ENCODE measurements at regions not wholly inside any gene's neighbourhood (a gene's known extent, or its start where the extent isn't known, plus 50 kb on each side); places are given as distances from the start of the nearest gene placed in this dataset.

DNA sequence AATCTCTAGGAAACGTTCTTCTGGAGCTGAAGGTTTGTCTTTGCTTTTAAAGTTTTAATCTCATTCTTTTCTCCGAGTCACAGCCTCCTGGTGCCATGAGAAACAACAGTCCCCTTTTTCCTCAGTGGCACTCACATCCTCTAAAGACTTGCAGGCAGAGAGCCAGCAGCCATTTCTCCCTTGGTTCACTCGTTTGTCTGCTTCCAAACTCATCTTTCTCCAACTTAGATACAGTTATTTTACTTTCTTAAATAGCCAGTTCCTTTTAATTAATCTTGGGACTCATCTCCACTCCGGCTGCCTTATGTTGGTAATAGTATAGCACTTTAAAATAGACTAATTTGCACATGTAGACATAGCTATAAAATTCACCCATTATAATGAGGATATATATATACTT lies 555.2 kb downstream of the FGF9 start:
- H3K27ac ChIP-seq (ENCODE audit: low read depth, low read length) = no peak overlapping the region
- H3K9me3 ChIP-seq (ENCODE audit: low read length) = no peaks in the 10 kb centered on the region

GRCh38 chr13:22227895-22228294 lies 557.0 kb downstream of the FGF9 start:
- no peaks in the 10 kb centered on the region for H3K27me3 ChIP-seq (ENCODE audit: control insufficient read depth in 1 of 2, insufficient read depth in 2 of 2, low read length in 2 of 2)
- no peaks in the 10 kb centered on the region for H3K36me3 ChIP-seq (ENCODE audit: insufficient read depth, low read length)
- H3K27ac ChIP-seq (ENCODE audit: low read depth, low read length) = no peak overlapping the region
- H3K9me3 ChIP-seq (ENCODE audit: low read length) = no peaks in the 10 kb centered on the region
- H3K4me3 ChIP-seq (ENCODE audit: low read depth in 1 of 2, low read length in 2 of 2) = no peak overlapping the region
- H3K9ac ChIP-seq (ENCODE audit: low read length) = no peak overlapping the region
- no peaks in the 10 kb centered on the region for H3K4me1 ChIP-seq (ENCODE audit: insufficient read depth, low read length)

More for the DNA sequence above, 555.2 kb downstream of the FGF9 start:
- H3K4me3 ChIP-seq (ENCODE audit: low read depth in 1 of 2, low read length in 2 of 2) = no peak overlapping the region
- no peaks in the 10 kb centered on the region for H3K4me1 ChIP-seq (ENCODE audit: insufficient read depth, low read length)
- H3K9ac ChIP-seq (ENCODE audit: low read length) = no peak overlapping the region
- no peaks in the 10 kb centered on the region for H3K27me3 ChIP-seq (ENCODE audit: control insufficient read depth in 1 of 2, insufficient read depth in 2 of 2, low read length in 2 of 2)
- H3K36me3 ChIP-seq (ENCODE audit: insufficient read depth, low read length) = no peaks in the 10 kb centered on the region

- no peak overlapping the region for H3K27ac ChIP-seq (ENCODE audit: low read depth, low read length)
- no peaks in the 10 kb centered on the region for H3K4me1 ChIP-seq (ENCODE audit: insufficient read depth, low read length)
- no peaks in the 10 kb centered on the region for H3K36me3 ChIP-seq (ENCODE audit: insufficient read depth, low read length)
- no peak overlapping the region for H3K4me3 ChIP-seq (ENCODE audit: low read depth in 1 of 2, low read length in 2 of 2)
- no peak overlapping the region for H3K9ac ChIP-seq (ENCODE audit: low read length)
- no peaks in the 10 kb centered on the region for H3K9me3 ChIP-seq (ENCODE audit: low read length)
- H3K27me3 ChIP-seq (ENCODE audit: control insufficient read depth in 1 of 2, insufficient read depth in 2 of 2, low read length in 2 of 2) = no peaks in the 10 kb centered on the region
These were observed 559.0 kb downstream of the FGF9 start for GRCh38 chr13:22229916-22230315.

GRCh38 chr13:22232186-22232585 lies 561.3 kb downstream of the FGF9 start:
- Histone ChIP-seq H3K9ac (ENCODE audit: low read length) (no peak overlapping the region), H3K36me3 (ENCODE audit: insufficient read depth, low read length) (no peaks in the 10 kb centered on the region), H3K4me1 (ENCODE audit: insufficient read depth, low read length) (no peaks in the 10 kb centered on the region), H3K27ac (ENCODE audit: low read depth, low read length) (no peak overlapping the region), H3K4me3 (ENCODE audit: low read depth in 1 of 2, low read length in 2 of 2) (no peak overlapping the region), H3K27me3 (ENCODE audit: control insufficient read depth in 1 of 2, insufficient read depth in 2 of 2, low read length in 2 of 2) (no peaks in the 10 kb centered on the region), H3K9me3 (ENCODE audit: low read length) (no peaks in the 10 kb centered on the region)

GRCh38 chr13:22235285-22235949 lies 564.5 kb downstream of the FGF9 start:
- no peak overlapping the region for H3K4me3 ChIP-seq (ENCODE audit: low read depth in 1 of 2, low read length in 2 of 2)
- H3K27me3 ChIP-seq (ENCODE audit: control insufficient read depth in 1 of 2, insufficient read depth in 2 of 2, low read length in 2 of 2) = no peaks in the 10 kb centered on the region
- H3K9me3 ChIP-seq (ENCODE audit: low read length) = no peaks in the 10 kb centered on the region
- H3K4me1 ChIP-seq (ENCODE audit: insufficient read depth, low read length) = no peaks in the 10 kb centered on the region
- H3K27ac ChIP-seq (ENCODE audit: low read depth, low read length) = no peak overlapping the region
- no peaks in the 10 kb centered on the region for H3K36me3 ChIP-seq (ENCODE audit: insufficient read depth, low read length)
- H3K9ac ChIP-seq (ENCODE audit: low read length) = no peak overlapping the region

DNA sequence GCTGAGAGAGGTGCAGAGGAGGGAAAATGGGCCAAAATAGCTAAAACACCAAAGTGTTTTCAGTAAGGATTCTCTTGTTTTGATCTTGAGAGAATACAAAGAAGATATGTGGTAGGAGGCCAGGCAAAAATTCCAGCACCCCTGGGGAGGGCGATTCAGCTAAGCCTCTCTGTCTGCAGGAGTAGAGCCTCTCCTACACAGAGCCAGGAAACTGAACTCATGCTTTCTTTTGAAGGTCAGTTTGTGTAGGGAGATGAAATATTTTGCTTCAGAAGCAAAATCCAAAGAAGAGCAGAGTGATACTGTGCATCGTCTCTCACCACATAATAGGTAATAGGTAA lies 565.0 kb downstream of the FGF9 start:
- H3K9ac ChIP-seq (ENCODE audit: low read length) = no peak overlapping the region
- H3K27me3 ChIP-seq (ENCODE audit: control insufficient read depth in 1 of 2, insufficient read depth in 2 of 2, low read length in 2 of 2) = no peaks in the 10 kb centered on the region
- no peaks in the 10 kb centered on the region for H3K4me1 ChIP-seq (ENCODE audit: insufficient read depth, low read length)
- no peaks in the 10 kb centered on the region for H3K36me3 ChIP-seq (ENCODE audit: insufficient read depth, low read length)
- no peak overlapping the region for H3K4me3 ChIP-seq (ENCODE audit: low read depth in 1 of 2, low read length in 2 of 2)
- H3K9me3 ChIP-seq (ENCODE audit: low read length) = no peaks in the 10 kb centered on the region
- H3K27ac ChIP-seq (ENCODE audit: low read depth, low read length) = no peak overlapping the region

- Histone ChIP-seq H3K36me3 (ENCODE audit: insufficient read depth, low read length) (no peaks in the 10 kb centered on the region), H3K9me3 (ENCODE audit: low read length) (no peaks in the 10 kb centered on the region), H3K27ac (ENCODE audit: low read depth, low read length) (no peak overlapping the region), H3K4me1 (ENCODE audit: insufficient read depth, low read length) (no peaks in the 10 kb centered on the region), H3K4me3 (ENCODE audit: low read depth in 1 of 2, low read length in 2 of 2) (no peak overlapping the region), H3K9ac (ENCODE audit: low read length) (no peak overlapping the region), H3K27me3 (ENCODE audit: control insufficient read depth in 1 of 2, insufficient read depth in 2 of 2, low read length in 2 of 2) (no peaks in the 10 kb centered on the region)
These were observed 567.4 kb downstream of the FGF9 start for GRCh38 chr13:22238269-22238668.

- H3K27me3 ChIP-seq (ENCODE audit: control insufficient read depth in 1 of 2, insufficient read depth in 2 of 2, low read length in 2 of 2) = no peaks in the 10 kb centered on the region
- no peak overlapping the region for H3K27ac ChIP-seq (ENCODE audit: low read depth, low read length)
- H3K4me1 ChIP-seq (ENCODE audit: insufficient read depth, low read length) = no peaks in the 10 kb centered on the region
- H3K9ac ChIP-seq (ENCODE audit: low read length) = no peak overlapping the region
- H3K36me3 ChIP-seq (ENCODE audit: insufficient read depth, low read length) = no peaks in the 10 kb centered on the region
- no peak overlapping the region for H3K4me3 ChIP-seq (ENCODE audit: low read depth in 1 of 2, low read length in 2 of 2)
- H3K9me3 ChIP-seq (ENCODE audit: low read length) = no peaks in the 10 kb centered on the region
These were observed 569.8 kb downstream of the FGF9 start for GRCh38 chr13:22240716-22241115.

GRCh38 chr13:22243469-22244163 lies 572.7 kb downstream of the FGF9 start:
- no peaks in the 10 kb centered on the region for H3K9me3 ChIP-seq (ENCODE audit: low read length)
- no peaks in the 10 kb centered on the region for H3K4me1 ChIP-seq (ENCODE audit: insufficient read depth, low read length)
- H3K36me3 ChIP-seq (ENCODE audit: insufficient read depth, low read length) = no peaks in the 10 kb centered on the region
- no peaks in the 10 kb centered on the region for H3K27me3 ChIP-seq (ENCODE audit: control insufficient read depth in 1 of 2, insufficient read depth in 2 of 2, low read length in 2 of 2)
- H3K27ac ChIP-seq (ENCODE audit: low read depth, low read length) = no peak overlapping the region
- no peak overlapping the region for H3K4me3 ChIP-seq (ENCODE audit: low read depth in 1 of 2, low read length in 2 of 2)
- H3K9ac ChIP-seq (ENCODE audit: low read length) = no peak overlapping the region

DNA sequence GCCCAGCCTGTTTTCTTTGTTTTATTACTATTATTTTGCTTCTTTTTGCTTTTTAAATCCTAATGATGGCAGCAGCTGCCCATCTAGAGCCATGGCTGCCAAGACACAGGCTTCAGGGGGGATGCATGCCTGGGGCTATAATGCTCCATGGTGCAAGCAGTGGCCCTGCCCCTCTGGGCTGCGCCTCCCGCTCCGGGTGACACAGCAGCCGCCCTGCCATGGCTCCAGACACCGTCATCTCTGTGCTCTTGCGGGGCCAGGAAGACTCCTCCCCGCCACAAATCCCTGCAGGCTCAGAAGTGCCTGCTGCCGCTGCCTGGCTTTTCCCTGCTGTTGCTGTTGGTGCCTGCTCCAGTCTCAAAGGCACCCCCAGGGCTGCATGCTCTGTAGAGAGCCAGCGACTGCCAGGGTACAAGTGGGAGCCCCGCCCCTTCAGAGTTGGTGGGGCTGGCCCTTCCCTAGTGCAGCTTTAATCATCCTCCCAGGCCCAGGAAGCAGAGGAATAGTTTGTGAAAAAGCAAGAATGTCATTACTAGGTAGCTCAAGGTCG lies 581.5 kb downstream of the FGF9 start:
- Histone ChIP-seq H3K27me3 (ENCODE audit: control insufficient read depth in 1 of 2, insufficient read depth in 2 of 2, low read length in 2 of 2) (no peaks in the 10 kb centered on the region), H3K27ac (ENCODE audit: low read depth, low read length) (no peak overlapping the region), H3K9me3 (ENCODE audit: low read length) (no peaks in the 10 kb centered on the region), H3K4me3 (ENCODE audit: low read depth in 1 of 2, low read length in 2 of 2) (no peak overlapping the region), H3K36me3 (ENCODE audit: insufficient read depth, low read length) (no peaks in the 10 kb centered on the region), H3K4me1 (ENCODE audit: insufficient read depth, low read length) (no peaks in the 10 kb centered on the region), H3K9ac (ENCODE audit: low read length) (no peak overlapping the region)

- Histone ChIP-seq H3K9ac (ENCODE audit: low read length) (no peak overlapping the region), H3K9me3 (ENCODE audit: low read length) (no peaks in the 10 kb centered on the region), H3K27me3 (ENCODE audit: control insufficient read depth in 1 of 2, insufficient read depth in 2 of 2, low read length in 2 of 2) (no peaks in the 10 kb centered on the region), H3K27ac (ENCODE audit: low read depth, low read length) (no peak overlapping the region), H3K4me1 (ENCODE audit: insufficient read depth, low read length) (no peaks in the 10 kb centered on the region), H3K4me3 (ENCODE audit: low read depth in 1 of 2, low read length in 2 of 2) (no peak overlapping the region), H3K36me3 (ENCODE audit: insufficient read depth, low read length) (no peaks in the 10 kb centered on the region)
These were observed 582.2 kb downstream of the FGF9 start for GRCh38 chr13:22253107-22253506.

Data from muscle layer of colon (tissue), 2 donors.